NCI-H69 (cell line): ENCODE measurements at regions not wholly inside any gene's neighbourhood (a gene's known extent, or its start where the extent isn't known, plus 50 kb on each side); places are given as distances from the start of the nearest gene placed in this dataset.

ENCODE experiments used
- DNase-seq: peaks from one replicate; lab custom pipeline; 2025; lab: John Stamatoyannopoulos, UW

- DNase-seq: peak; percentile 15
Measured at GRCh38 chr5:66469684-66470083, 126.5 kb upstream of the MAST4 start.

- no peak for DNase-seq
Measured at GRCh38 chr5:66472010-66472409, 124.2 kb upstream of the MAST4 start.

DNA sequence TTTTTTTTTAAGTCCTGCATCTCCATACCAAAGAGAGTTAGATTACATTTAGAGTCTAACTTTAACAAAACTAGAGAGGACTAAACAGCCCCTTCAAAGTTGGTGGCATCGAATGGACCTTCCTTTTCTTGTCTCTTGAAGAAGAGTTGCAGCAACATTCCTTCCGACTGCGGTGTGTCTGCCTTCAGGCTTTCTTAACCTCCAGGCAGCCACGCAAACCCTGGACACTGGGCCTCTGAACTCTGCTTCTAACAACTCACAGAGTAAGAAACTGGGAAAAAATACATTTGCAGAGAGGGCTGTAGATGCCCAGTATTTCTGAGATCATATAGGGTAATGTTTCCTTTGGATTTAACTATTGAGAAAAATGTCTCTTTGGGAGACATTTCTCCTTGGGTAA lies 120.5 kb upstream of the MAST4 start:
- DNase-seq: no peak

- no peak for DNase-seq
Measured at GRCh38 chr5:66477596-66477995, 118.6 kb upstream of the MAST4 start.

DNA sequence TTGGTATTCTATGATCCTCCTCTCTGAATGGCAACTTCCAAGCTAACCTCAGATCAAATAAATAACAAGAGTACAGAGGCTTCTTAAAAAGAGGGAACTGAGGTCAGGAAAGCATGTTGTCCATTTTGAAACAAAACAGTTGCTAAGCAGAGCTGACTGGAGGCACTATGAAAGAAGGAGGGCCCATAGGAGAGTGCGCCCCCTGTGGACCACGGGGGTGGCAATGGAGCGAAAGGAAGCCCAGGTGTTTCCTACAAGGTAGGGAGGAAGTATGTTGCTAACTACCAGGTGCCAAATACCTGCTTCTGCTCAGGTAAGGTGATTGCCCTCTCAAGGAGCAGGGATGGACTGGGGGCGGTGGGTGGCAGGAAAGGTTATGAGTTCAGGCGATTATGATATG lies 101.8 kb upstream of the MAST4 start:
- DNase-seq: peak; percentile 48

- peak; percentile 68 for DNase-seq
Measured at GRCh38 chr5:66498791-66499207, 97.4 kb upstream of the MAST4 start.

- no peak for DNase-seq
Measured at GRCh38 chr5:66503203-66503789, 92.9 kb upstream of the MAST4 start.

DNA sequence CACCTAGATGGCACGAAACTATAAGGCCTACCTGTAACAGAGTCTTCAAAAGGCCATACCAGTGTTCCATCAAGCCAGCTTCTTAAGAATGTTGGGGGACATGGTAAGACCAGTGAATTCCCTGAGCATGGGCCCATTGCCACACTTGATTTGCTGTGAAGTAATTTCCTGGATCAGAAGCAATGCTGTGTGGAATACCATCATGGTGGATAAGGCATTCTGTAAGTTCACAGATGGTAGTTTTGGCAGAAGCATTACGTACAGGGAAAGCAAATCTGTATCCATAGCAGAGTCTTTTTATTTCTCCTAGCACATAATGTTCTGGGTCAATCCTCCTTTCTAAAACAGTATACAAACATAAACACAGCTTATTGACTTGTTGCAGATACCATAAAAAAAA lies 89.1 kb upstream of the MAST4 start:
- no peak for DNase-seq

GRCh38 chr5:66511491-66511890 lies 84.7 kb upstream of the MAST4 start:
- no peak for DNase-seq

- peak; percentile 77 for DNase-seq
Measured at GRCh38 chr5:66513130-66513529, 83.1 kb upstream of the MAST4 start.

- DNase-seq: no peak
Measured at GRCh38 chr5:66515209-66515608, 81.0 kb upstream of the MAST4 start.

GRCh38 chr5:66516550-66516949 lies 79.6 kb upstream of the MAST4 start:
- peak; percentile 68 for DNase-seq

DNA sequence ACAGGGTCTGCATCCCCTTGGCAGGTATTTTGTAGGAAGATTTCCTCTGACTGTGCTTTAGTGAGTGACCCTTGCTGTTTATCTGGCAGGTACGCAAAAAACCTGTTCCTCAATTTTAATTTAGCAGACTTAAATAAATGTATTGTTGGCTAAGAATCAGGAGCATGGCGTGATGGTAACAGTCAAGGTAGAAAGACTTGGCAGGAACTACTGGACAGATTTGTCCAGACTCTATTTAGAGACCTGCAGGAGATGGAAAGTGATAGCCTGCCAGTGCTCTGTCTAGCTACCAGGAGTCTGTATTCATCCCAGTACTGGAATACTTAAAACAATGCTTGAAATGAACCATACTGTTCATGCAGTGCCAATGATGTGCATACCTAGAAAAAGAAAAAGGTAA lies 78.8 kb upstream of the MAST4 start:
- DNase-seq: peak; percentile 88

DNA sequence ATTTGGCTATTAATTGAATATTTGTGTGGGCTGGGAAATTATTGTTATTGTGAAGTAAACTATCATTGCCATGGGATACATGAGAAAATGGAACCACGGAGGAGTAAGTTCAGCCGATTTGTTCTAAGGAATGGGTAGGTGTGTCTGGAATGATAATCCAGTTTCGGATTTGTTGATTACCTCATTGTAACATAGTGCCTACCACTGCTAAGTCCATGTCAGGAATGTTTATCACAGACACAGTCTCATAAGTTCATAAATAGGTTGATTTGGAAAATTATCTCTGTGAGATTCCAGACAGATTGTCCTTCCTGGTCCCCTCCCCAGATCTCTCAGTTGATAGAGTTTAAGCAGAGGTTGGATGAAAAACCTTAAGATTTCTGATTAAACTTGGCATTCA lies 78.1 kb upstream of the MAST4 start:
- no peak for DNase-seq

DNA sequence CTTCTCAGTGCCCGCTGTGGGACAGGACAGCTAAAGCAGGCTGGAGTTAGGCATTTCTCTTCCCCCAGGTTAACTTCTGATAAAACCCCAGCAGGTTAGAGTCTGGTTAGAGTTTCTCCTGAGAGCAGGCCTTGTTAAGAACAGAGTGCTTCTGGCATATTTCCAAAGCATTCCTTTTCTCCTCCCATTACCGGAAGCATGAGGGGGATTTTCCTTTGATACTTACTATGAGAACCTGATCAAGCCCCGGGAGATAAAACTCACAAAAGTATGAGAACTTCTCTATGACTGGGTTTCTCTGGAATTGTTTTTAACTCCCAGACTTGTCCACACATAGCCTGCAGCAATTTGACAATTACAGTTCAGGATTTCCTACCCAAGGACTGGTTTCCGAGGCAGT lies 77.4 kb upstream of the MAST4 start:
- peak; percentile 47 for DNase-seq

DNA sequence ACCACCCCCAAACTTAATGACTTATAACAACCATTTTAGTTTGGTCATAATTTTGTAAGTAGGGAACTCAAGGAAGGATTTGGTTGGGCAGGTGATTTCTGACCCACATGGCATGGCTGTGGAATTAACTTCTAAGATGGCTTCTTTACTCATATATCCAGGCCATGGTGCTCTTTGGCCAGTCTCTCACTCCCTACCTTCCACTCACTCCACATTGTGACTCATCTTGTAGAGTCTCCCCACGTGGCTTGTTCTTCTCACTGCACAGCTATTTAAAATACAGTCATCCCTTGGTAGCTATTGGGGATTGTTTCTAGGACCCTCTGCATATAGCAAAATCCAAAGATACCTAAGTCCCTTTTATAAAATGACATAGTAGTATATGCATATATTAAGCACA lies 76.6 kb upstream of the MAST4 start:
- DNase-seq: no peak

- DNase-seq: no peak
Measured at GRCh38 chr5:66520854-66521253, 75.3 kb upstream of the MAST4 start.

DNA sequence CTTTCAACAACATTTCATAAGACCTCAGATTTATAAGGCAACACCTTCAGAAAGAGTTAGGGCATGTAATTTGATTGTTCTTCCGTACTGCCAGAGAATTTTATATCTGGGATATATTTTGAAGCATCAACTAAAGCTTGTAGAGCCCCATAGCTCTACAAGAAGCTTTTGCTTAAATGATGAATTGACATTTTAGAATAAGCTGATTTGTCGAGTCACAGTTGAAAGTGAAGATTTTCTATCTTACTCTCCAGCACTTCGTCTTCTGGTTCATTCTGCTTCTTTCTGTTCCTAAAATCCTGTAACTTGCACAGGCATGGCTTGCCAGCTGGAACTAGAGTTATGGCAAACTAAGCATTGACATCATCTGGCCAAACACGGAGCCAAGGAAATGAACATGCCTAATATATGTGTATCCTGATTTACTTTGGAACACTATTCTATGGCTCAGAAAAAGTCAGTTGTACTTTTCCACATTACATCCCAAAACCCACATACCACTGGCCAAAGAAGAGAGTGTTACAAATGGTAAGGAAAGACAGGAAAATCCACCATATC lies 68.6 kb upstream of the MAST4 start:
- no peak for DNase-seq

DNA sequence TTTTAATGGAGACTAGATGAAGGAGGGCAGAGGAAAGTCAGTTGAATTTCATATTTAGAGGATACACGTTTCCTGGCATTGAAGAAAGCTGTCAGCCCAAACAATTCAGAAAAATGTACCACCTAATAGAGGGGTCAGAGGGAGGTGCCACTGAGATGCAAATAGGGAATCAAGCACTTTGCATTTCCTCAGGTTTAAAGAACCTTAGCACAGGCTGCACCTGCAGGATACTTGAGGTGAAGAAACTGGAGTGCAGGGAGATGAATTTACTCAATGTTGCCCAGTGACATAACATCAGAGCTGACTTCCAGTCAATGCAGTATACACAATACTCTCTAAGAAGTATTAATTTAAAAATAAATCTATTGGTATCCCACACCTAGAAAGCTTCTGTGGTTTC lies 67.0 kb upstream of the MAST4 start:
- peak; percentile 51 for DNase-seq

DNA sequence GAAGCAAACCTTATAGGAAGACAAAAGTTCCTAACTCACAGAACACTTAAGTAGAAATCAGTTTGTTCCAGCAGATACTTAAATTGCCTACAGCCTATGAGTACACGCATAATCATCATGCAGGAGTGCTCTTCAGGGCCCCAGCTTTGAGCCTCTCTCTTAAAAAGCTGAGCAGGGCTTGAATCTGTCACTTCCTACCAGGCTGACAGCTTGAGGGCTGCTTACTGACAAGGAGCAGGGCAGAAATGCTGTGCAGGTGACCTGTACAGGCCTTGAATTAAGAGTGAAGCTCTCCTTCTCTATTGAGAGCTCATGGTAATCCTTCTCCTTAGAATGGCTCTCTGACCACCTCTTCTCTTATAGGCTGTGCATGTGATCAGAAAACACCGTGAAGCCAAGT lies 66.5 kb upstream of the MAST4 start:
- DNase-seq: no peak

DNA sequence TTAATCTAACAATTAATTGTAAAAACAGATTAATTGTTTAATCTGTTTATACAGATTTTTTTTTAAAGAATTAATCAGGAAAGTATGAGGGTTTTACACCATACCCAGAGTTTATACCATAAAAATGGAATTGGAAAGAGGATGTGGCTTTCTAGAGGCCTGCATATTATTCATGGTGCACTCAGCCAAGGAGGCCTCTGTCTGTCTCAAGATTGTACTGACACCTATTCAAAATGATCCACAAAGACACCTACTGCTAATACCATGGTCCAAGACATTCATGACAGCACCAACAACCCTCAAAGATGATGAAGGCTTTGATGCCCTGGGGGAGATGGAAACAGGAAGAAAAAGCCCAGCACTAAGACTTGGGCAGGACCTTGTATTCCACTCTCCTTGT lies 58.1 kb upstream of the MAST4 start:
- no peak for DNase-seq

GRCh38 chr5:66538531-66538930 lies 57.7 kb upstream of the MAST4 start:
- no peak for DNase-seq

DNA sequence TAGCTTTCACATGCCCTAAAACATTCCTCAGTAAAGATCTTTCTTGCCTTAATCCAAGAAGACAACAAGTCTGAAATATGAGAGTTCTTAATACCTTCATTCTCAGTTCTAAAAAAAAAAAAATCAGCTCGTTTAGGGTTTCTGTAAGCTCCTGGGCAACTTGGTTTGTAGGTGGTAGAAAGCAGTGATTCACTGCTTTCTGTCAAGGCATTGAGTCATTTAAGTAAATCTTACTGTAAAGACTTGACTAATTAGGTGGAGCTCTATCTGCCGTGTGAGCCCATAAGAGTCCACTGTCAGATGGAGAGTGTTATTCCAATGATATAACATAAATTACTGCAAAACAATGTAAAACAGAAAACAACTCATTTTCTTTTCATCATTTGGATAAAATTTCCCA lies 56.1 kb upstream of the MAST4 start:
- DNase-seq: no peak

DNA sequence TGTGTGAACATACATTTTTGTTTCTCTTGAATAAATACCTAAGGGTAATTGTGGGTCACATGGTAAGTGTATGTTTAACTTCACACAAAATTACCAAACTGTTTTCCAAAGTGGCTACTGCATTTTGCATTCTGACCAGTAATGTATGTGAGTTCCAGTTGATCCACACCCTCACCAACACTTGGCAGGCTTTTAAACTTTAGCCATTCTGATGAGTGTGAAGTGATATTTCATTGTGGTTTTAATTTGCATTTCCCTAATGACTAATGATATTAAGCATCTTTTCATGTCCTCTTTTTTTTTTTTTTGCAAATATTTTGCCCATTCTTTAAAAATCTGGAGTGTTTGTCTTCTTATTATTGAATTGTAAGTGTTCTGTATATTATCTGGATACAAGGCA lies 53.5 kb upstream of the MAST4 start:
- no peak for DNase-seq
